ENCODE measurements at regions not wholly inside any gene's neighbourhood (a gene's known extent, or its start where the extent isn't known, plus 50 kb on each side); places are given as distances from the start of the nearest gene placed in this dataset.

DNA sequence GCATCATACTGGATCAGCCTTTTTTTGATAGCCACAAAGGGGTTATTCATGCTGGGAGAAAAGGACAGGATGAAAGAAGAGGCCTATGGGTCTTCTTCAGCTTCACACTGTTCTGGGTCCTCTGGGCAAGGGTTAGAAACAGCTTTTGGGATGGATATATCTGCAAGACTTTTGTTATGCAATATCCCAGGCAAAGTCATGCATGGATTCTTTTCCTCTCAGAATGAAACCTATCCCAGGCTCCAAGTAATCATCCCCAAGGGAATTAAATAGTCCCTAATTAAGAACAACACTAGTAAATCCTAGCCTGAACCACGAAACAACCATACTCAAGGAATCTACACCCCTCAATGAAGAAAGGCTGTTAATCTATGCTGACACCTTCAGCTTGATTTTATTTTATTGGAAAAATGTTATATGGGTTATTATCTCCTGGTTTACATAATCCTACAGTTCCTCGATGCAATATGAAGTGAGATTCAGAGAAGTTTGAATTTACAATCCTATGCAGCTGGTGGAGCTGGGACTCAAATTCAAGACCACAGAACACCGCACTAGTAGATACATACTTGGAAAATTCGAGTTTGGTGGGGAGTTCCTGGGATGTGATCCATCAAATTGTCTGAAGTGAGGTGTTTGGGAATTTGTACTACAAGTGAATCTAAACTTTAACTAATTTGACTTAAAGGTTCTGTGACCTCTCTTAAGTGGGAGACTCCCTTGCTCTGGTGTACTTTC lies 338.6 kb downstream of the TBX15 start:
- H3K27ac ChIP-seq = no peak overlapping the region

DNA sequence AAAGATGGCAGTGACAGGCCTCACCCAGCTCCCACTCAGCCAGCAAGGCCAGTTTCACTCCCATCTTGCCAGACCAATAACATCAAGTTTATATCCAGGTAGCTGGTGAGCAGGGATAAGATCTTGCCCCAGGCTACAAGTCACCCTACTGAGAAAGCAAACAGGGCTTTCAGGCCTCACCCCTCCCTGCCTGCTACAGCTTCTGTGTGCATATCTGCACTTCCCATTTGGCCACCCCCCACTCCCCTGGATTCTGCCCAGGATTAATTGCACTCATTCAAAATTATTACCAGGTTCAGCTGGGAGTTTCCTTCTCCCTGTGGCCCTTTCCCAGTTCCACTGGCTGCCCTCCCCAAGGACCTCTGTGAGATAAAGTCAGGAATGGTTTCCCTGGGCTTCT lies 352.1 kb downstream of the TBX15 start:
- no peaks in the 10 kb centered on the region for H3K36me3 ChIP-seq
- TF ChIP-seq, protein P1, sequence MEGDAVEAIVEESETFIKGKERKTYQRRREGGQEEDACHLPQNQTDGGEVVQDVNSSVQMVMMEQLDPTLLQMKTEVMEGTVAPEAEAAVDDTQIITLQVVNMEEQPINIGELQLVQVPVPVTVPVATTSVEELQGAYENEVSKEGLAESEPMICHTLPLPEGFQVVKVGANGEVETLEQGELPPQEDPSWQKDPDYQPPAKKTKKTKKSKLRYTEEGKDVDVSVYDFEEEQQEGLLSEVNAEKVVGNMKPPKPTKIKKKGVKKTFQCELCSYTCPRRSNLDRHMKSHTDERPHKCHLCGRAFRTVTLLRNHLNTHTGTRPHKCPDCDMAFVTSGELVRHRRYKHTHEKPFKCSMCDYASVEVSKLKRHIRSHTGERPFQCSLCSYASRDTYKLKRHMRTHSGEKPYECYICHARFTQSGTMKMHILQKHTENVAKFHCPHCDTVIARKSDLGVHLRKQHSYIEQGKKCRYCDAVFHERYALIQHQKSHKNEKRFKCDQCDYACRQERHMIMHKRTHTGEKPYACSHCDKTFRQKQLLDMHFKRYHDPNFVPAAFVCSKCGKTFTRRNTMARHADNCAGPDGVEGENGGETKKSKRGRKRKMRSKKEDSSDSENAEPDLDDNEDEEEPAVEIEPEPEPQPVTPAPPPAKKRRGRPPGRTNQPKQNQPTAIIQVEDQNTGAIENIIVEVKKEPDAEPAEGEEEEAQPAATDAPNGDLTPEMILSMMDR (IDR thresholded peaks at IDR 0.05) = no peak
- intact Hi-C loops (cut with DNase I; ENCODE audit: low total_unique reads) = no loop called here
- H3K27me3 ChIP-seq = no peaks in the 10 kb centered on the region
- no peak overlapping the region for H3K4me3 ChIP-seq
- H3K4me1 ChIP-seq = no peaks in the 10 kb centered on the region
- no peaks in the 10 kb centered on the region for H3K9me3 ChIP-seq
- no peak for DNase-seq
- no peak overlapping the region for H3K27ac ChIP-seq

More for the DNA sequence above, 338.6 kb downstream of the TBX15 start:
- no peak for DNase-seq
- H3K4me3 ChIP-seq = no peak overlapping the region
- H3K36me3 ChIP-seq = no peaks in the 10 kb centered on the region
- TF ChIP-seq, protein P1 (IDR thresholded peaks at IDR 0.05) = no peak
- intact Hi-C loops (cut with DNase I; ENCODE audit: low total_unique reads) = no loop called here
- H3K4me1 ChIP-seq = no peaks in the 10 kb centered on the region
- H3K9me3 ChIP-seq = no peaks in the 10 kb centered on the region
- no peaks in the 10 kb centered on the region for H3K27me3 ChIP-seq

DNA sequence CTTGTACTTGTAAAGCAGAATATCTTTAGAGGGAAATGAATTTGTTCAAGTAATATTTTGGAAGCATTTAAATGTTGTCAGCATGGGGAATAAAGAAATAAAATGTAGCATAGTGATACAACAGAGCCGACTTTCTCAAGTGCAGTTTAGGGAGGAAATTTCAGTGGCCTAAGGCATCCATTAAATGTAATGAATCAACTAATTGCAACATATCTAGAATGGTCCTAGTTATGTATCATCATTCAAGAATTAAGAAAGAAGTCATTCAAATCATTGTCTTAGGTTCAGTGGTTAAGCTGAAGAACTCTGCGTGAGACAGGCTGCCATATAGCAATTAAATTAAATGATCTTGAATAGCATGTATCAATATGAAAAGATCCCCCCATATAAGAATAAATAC lies 360.7 kb downstream of the TBX15 start:
- no peaks in the 10 kb centered on the region for H3K36me3 ChIP-seq
- no peak for DNase-seq
- H3K4me3 ChIP-seq = no peak overlapping the region
- TF ChIP-seq, protein P1 (IDR thresholded peaks at IDR 0.05) = no peak
- H3K27me3 ChIP-seq = no peaks in the 10 kb centered on the region
- H3K4me1 ChIP-seq = no peaks in the 10 kb centered on the region
- H3K27ac ChIP-seq = no peak overlapping the region
- intact Hi-C loops (cut with DNase I; ENCODE audit: low total_unique reads) = no loop called here
- no peaks in the 10 kb centered on the region for H3K9me3 ChIP-seq

DNA sequence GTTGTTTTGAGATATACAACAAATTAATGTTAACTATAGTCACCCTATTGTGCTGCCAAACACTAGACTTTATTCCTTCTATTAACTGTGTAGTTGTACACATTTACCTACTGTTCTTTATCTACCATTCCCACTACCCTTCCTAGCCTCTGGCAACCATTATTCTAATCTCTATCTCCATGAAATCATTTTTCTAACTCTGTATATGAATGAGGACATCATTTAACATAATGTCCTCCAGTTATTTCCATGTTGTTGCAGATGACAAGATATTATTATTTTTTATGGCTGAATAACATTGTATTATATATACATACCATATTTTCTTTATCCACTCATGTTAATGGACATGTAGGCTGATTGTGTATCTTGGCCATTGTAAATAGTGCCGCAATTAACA lies 366.3 kb downstream of the TBX15 start:
- no peak overlapping the region for H3K4me3 ChIP-seq
- no peak overlapping the region for H3K27ac ChIP-seq
- no peaks in the 10 kb centered on the region for H3K36me3 ChIP-seq
- no peaks in the 10 kb centered on the region for H3K9me3 ChIP-seq
- TF ChIP-seq, protein P1 (IDR thresholded peaks at IDR 0.05) = no peak
- no peaks in the 10 kb centered on the region for H3K27me3 ChIP-seq
- H3K4me1 ChIP-seq = no peaks in the 10 kb centered on the region
- DNase-seq = no peak
- intact Hi-C loops (cut with DNase I; ENCODE audit: low total_unique reads) = no loop called here

DNA sequence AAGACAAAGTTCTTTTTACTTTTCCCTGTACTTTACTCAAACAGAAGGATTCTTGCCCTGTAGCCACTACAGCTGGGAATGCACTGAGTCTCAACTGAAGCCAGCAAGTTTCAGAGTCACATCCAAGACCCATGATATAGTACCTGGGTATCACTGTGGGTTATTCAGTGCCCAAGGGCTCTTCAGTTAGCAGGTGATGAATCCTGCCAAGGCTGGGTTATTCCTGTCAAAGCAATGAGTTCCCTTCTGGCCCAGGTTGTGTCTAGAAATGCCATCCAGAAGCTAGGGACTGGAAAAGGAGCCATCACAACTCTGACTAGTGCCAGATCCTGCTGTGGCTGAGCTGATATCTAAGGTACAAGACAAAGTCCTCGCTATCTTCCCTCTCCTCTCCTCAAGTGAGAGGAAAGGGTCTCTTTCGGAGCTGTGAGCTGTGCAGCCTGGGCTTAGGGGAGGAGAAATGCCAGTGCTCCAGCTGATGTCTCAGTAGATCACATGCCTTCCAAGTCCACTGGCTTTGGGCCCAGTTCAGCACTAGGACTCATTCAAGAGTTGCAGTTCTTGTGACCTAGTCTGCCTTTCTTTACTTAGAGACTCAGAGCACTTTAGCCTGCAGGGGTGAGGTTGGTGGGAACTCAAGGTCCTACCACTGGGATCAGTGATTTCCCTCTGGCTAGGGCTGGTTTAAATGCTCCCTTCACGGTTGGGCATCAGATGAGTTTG lies 369.4 kb downstream of the TBX15 start:
- Histone ChIP-seq H3K9me3 (peaks cover 0 to 8% (median 0%) of the 10 kb centered on the region in 3 donors), H3K27me3 (no peaks in the 10 kb centered on the region), H3K36me3 (no peaks in the 10 kb centered on the region), H3K4me3 (no peak overlapping the region), H3K4me1 (no peaks in the 10 kb centered on the region), H3K27ac (no peak overlapping the region)
- intact Hi-C loops (cut with DNase I; ENCODE audit: low total_unique reads) = no loop called here
- TF ChIP-seq, protein P1 (IDR thresholded peaks at IDR 0.05) = no peak
- no peak for DNase-seq
